ENCODE measurements at regions not wholly inside any gene's neighbourhood (a gene's known extent, or its start where the extent isn't known, plus 50 kb on each side); places are given as distances from the start of the nearest gene placed in this dataset.

- no peak overlapping the region for H3K27ac ChIP-seq (ENCODE audit: insufficient read depth, low read length, poor library complexity, severe bottlenecking)
- no peaks in the 10 kb centered on the region for H3K36me3 ChIP-seq (ENCODE audit: control insufficient read depth, insufficient read depth, low read length)
- no peaks in the 10 kb centered on the region for H3K4me1 Mint-ChIP-seq
- H3K27me3 ChIP-seq (ENCODE audit: control insufficient read depth, insufficient read depth, low read length) = no peaks in the 10 kb centered on the region
- H3K9me3 ChIP-seq (ENCODE audit: control insufficient read depth in 2 of 2, low read length in 2 of 2) = no peaks in the 10 kb centered on the region
- no peak overlapping the region for H3K4me3 ChIP-seq (ENCODE audit: low read depth, low read length)
- peaks cover 0 to 11% (median 3%) of the 10 kb centered on the region in 7 donors for H3K9me3 Mint-ChIP-seq
- no peaks in the 10 kb centered on the region for H3K36me3 Mint-ChIP-seq
- H3K27me3 Mint-ChIP-seq = no peaks in the 10 kb centered on the region
- H3K4me3 Mint-ChIP-seq = no peak overlapping the region
- DNase-seq (no peak), ATAC-seq (ENCODE audit: low read depth in 2 of 2) (no peak)
- no peak overlapping the region for H3K27ac Mint-ChIP-seq
- H3K4me1 ChIP-seq (ENCODE audit: control insufficient read depth, insufficient read depth, low read length, poor library complexity, severe bottlenecking) = no peaks in the 10 kb centered on the region
Observed at GRCh38 chr3:73681610-73682009, 56.9 kb upstream of the PDZRN3 start.

GRCh38 chr3:73681198-73681597 lies 56.5 kb upstream of the PDZRN3 start:
- Mint-ChIP-seq H3K9me3 (peaks cover 0 to 11% (median 3%) of the 10 kb centered on the region in 7 donors), H3K4me3 (no peak overlapping the region), H3K36me3 (no peaks in the 10 kb centered on the region), H3K27ac (no peak overlapping the region), H3K27me3 (no peaks in the 10 kb centered on the region), H3K4me1 (no peaks in the 10 kb centered on the region)
- no peak for ATAC-seq (ENCODE audit: low read depth in 2 of 2)
- Histone ChIP-seq H3K9me3 (ENCODE audit: control insufficient read depth in 2 of 2, low read length in 2 of 2) (no peaks in the 10 kb centered on the region), H3K4me1 (ENCODE audit: control insufficient read depth, insufficient read depth, low read length, poor library complexity, severe bottlenecking) (no peaks in the 10 kb centered on the region), H3K27me3 (ENCODE audit: control insufficient read depth, insufficient read depth, low read length) (no peaks in the 10 kb centered on the region), H3K36me3 (ENCODE audit: control insufficient read depth, insufficient read depth, low read length) (no peaks in the 10 kb centered on the region), H3K4me3 (ENCODE audit: low read depth, low read length) (no peak overlapping the region), H3K27ac (ENCODE audit: insufficient read depth, low read length, poor library complexity, severe bottlenecking) (no peak overlapping the region)
- DNase-seq = no peak

GRCh38 chr3:73680391-73681095 lies 55.8 kb upstream of the PDZRN3 start:
- Mint-ChIP-seq H3K36me3 (no peaks in the 10 kb centered on the region), H3K4me1 (no peaks in the 10 kb centered on the region), H3K27me3 (no peaks in the 10 kb centered on the region), H3K4me3 (no peak overlapping the region), H3K27ac (no peak overlapping the region), H3K9me3 (peaks cover 0 to 14% (median 7%) of the 10 kb centered on the region in 7 donors)
- Histone ChIP-seq H3K4me1 (ENCODE audit: control insufficient read depth, insufficient read depth, low read length, poor library complexity, severe bottlenecking) (no peaks in the 10 kb centered on the region), H3K27me3 (ENCODE audit: control insufficient read depth, insufficient read depth, low read length) (no peaks in the 10 kb centered on the region), H3K27ac (ENCODE audit: insufficient read depth, low read length, poor library complexity, severe bottlenecking) (no peak overlapping the region), H3K4me3 (ENCODE audit: low read depth, low read length) (no peak overlapping the region), H3K9me3 (ENCODE audit: control insufficient read depth in 2 of 2, low read length in 2 of 2) (no peaks in the 10 kb centered on the region), H3K36me3 (ENCODE audit: control insufficient read depth, insufficient read depth, low read length) (no peaks in the 10 kb centered on the region)
- no peak for DNase-seq
- ATAC-seq (ENCODE audit: low read depth in 2 of 2) = no peak

- H3K36me3 ChIP-seq (ENCODE audit: control insufficient read depth, insufficient read depth, low read length) = no peaks in the 10 kb centered on the region
- H3K36me3 Mint-ChIP-seq = no peaks in the 10 kb centered on the region
- H3K9me3 ChIP-seq (ENCODE audit: control insufficient read depth in 2 of 2, low read length in 2 of 2) = no peaks in the 10 kb centered on the region
- no peak overlapping the region for H3K4me3 Mint-ChIP-seq
- ATAC-seq (ENCODE audit: low read depth in 2 of 2) (no peak), DNase-seq (no peak)
- no peak overlapping the region for H3K4me3 ChIP-seq (ENCODE audit: low read depth, low read length)
- H3K4me1 ChIP-seq (ENCODE audit: control insufficient read depth, insufficient read depth, low read length, poor library complexity, severe bottlenecking) = no peaks in the 10 kb centered on the region
- H3K27me3 Mint-ChIP-seq = no peaks in the 10 kb centered on the region
- no peak overlapping the region for H3K27ac ChIP-seq (ENCODE audit: insufficient read depth, low read length, poor library complexity, severe bottlenecking)
- H3K4me1 Mint-ChIP-seq = no peaks in the 10 kb centered on the region
- peaks cover 0 to 14% (median 3%) of the 10 kb centered on the region in 7 donors for H3K9me3 Mint-ChIP-seq
- H3K27ac Mint-ChIP-seq = no peak overlapping the region
- H3K27me3 ChIP-seq (ENCODE audit: control insufficient read depth, insufficient read depth, low read length) = no peaks in the 10 kb centered on the region
Observed at GRCh38 chr3:73677336-73678024, 52.7 kb upstream of the PDZRN3 start.

Measured in CD4-positive, CD25-positive, alpha-beta regulatory T cell (primary cell).